Activated B cell treated with CpG ODN at 0.5 μM for 24 hours (primary cell): ENCODE measurements at regions not wholly inside any gene's neighbourhood (a gene's known extent, or its start where the extent isn't known, plus 50 kb on each side); places are given as distances from the start of the nearest gene placed in this dataset.

ENCODE experiments used
- ATAC-seq: fragments of 200-7000 bp; cut with Tn5 transposase; one replicate; pipeline ENCODE4 v1.10.0; 2021; ENCODE audit warnings: low read depth, mild to moderate bottlenecking, moderate library complexity
- CTCF ChIA-PET: fragments of 350-600 bp; sonication (Branson Sonifier 250); formaldehyde crosslinking; loops from one replicate; lab custom pipeline; 2021; ENCODE audit warnings: antibody characterized with exemption; lab: Charles Lee
- POLR2A ChIA-PET: fragments of 350-600 bp; sonication (Branson Sonifier 250); formaldehyde crosslinking; loops from one replicate; lab custom pipeline; 2021; ENCODE audit warnings: antibody characterized with exemption; lab: Charles Lee
- DNase-seq: peaks from one replicate; pipeline ENCODE4 v3.0.0; 2022
- H3K27ac Mint-ChIP-seq: one replicate; pipeline ENCODE4 v1.8.0; 2020; ENCODE audit warnings: mixed read lengths
- H3K27me3 Mint-ChIP-seq: one replicate; pipeline ENCODE4 v1.8.0; 2021; ENCODE audit warnings: mixed read lengths
- H3K36me3 Mint-ChIP-seq: one replicate; pipeline ENCODE4 v1.8.0; 2021; ENCODE audit warnings: low read depth, mixed read lengths
- H3K4me1 Mint-ChIP-seq: one replicate; pipeline ENCODE4 v1.8.0; 2021; ENCODE audit warnings: mixed read lengths
- H3K4me3 Mint-ChIP-seq: one replicate; pipeline ENCODE4 v1.8.0; 2020; ENCODE audit warnings: mild to moderate bottlenecking, mixed read lengths
- H3K9me3 Mint-ChIP-seq: one replicate; pipeline ENCODE4 v1.8.0; 2020; ENCODE audit warnings: mixed read lengths
- intact Hi-C: fragments of 100-400 bp; cut with micrococcal nuclease; formaldehyde crosslinking; loops from one replicate; pipeline ENCODE4 v1.15.1; 2024
- TF ChIP-seq, protein P1 (sequence below): fragments of 200-600 bp; IDR thresholded peaks from one replicate; pipeline ENCODE4 v1.8.0; 2022; ENCODE audit warnings: antibody characterized with exemption, mild to moderate bottlenecking

DNA sequence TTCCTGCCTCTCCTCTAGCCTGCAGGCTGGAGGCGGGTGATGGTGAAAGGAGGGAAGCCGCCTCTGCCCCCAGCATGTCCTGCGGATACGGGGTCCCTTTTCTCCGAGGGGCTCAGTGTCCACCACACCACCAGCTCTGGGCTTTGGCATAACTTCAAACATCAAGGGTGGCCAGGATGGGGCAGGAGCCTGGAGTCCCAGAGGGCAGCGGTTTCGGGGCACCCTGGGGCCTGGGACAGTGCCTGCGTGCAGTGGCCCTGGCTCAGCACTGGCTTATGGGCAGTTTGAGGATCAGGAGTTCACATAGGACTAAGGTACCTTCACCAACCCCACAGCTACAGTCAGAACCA lies 85.5 kb upstream of the GPC1 start:
- H3K9me3 Mint-ChIP-seq: no peaks in the 10 kb centered on the region
- no peak overlapping the region for H3K4me3 Mint-ChIP-seq
- DNase-seq: no peak
- intact Hi-C loops: no loop called here
- no peaks in the 10 kb centered on the region for H3K4me1 Mint-ChIP-seq
- H3K36me3 Mint-ChIP-seq: no peaks in the 10 kb centered on the region
- TF ChIP-seq, protein P1, sequence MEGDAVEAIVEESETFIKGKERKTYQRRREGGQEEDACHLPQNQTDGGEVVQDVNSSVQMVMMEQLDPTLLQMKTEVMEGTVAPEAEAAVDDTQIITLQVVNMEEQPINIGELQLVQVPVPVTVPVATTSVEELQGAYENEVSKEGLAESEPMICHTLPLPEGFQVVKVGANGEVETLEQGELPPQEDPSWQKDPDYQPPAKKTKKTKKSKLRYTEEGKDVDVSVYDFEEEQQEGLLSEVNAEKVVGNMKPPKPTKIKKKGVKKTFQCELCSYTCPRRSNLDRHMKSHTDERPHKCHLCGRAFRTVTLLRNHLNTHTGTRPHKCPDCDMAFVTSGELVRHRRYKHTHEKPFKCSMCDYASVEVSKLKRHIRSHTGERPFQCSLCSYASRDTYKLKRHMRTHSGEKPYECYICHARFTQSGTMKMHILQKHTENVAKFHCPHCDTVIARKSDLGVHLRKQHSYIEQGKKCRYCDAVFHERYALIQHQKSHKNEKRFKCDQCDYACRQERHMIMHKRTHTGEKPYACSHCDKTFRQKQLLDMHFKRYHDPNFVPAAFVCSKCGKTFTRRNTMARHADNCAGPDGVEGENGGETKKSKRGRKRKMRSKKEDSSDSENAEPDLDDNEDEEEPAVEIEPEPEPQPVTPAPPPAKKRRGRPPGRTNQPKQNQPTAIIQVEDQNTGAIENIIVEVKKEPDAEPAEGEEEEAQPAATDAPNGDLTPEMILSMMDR: no peak
- ChIA-PET POLR2A (no interaction called here), CTCF (no interaction called here)
- H3K27ac Mint-ChIP-seq: no peak overlapping the region
- no peaks in the 10 kb centered on the region for H3K27me3 Mint-ChIP-seq
- no peak for ATAC-seq

- TF ChIP-seq, protein P1: no peak
- H3K4me1 Mint-ChIP-seq: no peaks in the 10 kb centered on the region
- CTCF ChIA-PET: no interaction called here
- no peaks in the 10 kb centered on the region for H3K36me3 Mint-ChIP-seq
- H3K27ac Mint-ChIP-seq: no peak overlapping the region
- DNase-seq (no peak), ATAC-seq (no peak)
- H3K9me3 Mint-ChIP-seq: no peaks in the 10 kb centered on the region
- no peaks in the 10 kb centered on the region for H3K27me3 Mint-ChIP-seq
- intact Hi-C loops: no loop called here
- POLR2A ChIA-PET: no interaction called here
- no peak overlapping the region for H3K4me3 Mint-ChIP-seq
These were observed 84.8 kb upstream of the GPC1 start for GRCh38 chr2:240350696-240351087.

DNA sequence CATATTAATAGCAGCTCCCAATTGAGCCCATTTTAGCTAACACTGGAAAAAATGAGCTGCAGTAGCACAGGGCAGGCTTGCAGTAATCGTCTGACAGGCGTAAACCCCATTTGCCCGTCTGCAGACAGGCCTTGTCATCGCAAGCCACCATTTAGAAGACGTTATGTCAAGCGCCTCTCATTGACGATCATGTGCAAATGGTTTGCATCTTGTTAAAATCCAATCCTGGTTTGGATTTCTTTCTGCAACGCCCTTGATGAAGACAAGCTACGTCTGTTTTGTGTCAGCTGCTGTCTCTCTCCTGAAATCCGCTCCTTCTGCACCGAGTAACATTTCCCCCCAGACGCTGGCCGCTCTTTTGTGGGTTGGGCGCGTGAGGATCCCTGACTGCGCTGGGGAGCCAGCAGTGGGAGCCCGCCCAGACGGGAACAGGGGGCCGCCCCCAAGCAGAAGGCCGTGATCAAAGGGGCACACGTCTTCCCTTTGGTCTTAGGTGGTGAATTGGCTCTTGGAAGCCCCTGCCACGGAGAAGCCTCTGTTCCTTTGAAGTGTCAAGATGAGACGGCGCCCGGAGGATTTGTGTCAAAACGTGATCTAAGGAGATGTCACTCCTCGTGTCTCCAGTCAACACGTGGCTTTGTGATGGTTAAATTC lies 84.2 kb upstream of the GPC1 start:
- ChIA-PET POLR2A (no interaction called here), CTCF (no interaction called here)
- H3K9me3 Mint-ChIP-seq: no peaks in the 10 kb centered on the region
- no peaks in the 10 kb centered on the region for H3K36me3 Mint-ChIP-seq
- TF ChIP-seq, protein P1: no peak
- DNase-seq: no peak
- no peaks in the 10 kb centered on the region for H3K4me1 Mint-ChIP-seq
- intact Hi-C loops: no loop called here
- no peaks in the 10 kb centered on the region for H3K27me3 Mint-ChIP-seq
- no peak for ATAC-seq
- no peak overlapping the region for H3K4me3 Mint-ChIP-seq
- no peak overlapping the region for H3K27ac Mint-ChIP-seq

DNA sequence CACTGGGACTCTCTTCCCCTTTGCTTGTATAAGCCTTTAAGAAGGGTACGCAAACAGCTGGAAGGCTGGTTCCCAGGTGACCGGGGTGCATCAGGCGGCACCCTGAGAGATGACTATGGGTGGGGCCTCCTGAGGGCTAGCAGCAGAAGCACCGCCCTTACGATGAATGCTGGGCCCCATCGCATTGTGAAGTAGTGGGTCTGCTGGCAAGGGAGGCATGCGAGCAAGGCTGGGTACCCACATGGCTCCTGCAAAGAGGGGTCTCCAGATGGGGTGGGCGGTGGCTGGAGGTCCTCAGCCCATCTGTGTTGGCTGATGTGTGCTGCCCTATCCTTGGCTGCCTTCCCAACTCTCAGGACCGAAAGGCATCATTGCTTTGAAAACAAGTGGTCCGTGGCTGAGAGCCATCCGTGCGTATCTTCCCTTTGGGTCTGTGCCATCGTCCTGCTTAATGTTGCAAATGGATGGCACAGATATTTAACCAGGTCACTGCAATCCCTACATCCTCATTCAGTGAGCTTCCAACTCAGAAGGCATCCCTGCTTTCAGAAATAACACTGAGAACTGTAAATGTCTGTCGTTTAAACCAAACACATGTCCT lies 83.5 kb upstream of the GPC1 start:
- no peaks in the 10 kb centered on the region for H3K9me3 Mint-ChIP-seq
- H3K27me3 Mint-ChIP-seq: no peaks in the 10 kb centered on the region
- no peak for DNase-seq
- H3K4me3 Mint-ChIP-seq: no peak overlapping the region
- H3K36me3 Mint-ChIP-seq: no peaks in the 10 kb centered on the region
- TF ChIP-seq, protein P1: no peak
- H3K27ac Mint-ChIP-seq: no peak overlapping the region
- ChIA-PET CTCF (no interaction called here), POLR2A (no interaction called here)
- H3K4me1 Mint-ChIP-seq: no peaks in the 10 kb centered on the region
- intact Hi-C loops: no loop called here
- ATAC-seq: no peak

GRCh38 chr2:240353086-240353798 lies 82.2 kb upstream of the GPC1 start:
- ChIA-PET CTCF (no interaction called here), POLR2A (no interaction called here)
- H3K4me1 Mint-ChIP-seq: no peaks in the 10 kb centered on the region
- intact Hi-C loops: no loop called here
- H3K27me3 Mint-ChIP-seq: no peaks in the 10 kb centered on the region
- DNase-seq (no peak), ATAC-seq (no peak)
- H3K36me3 Mint-ChIP-seq: no peaks in the 10 kb centered on the region
- H3K4me3 Mint-ChIP-seq: no peak overlapping the region
- no peak overlapping the region for H3K27ac Mint-ChIP-seq
- no peaks in the 10 kb centered on the region for H3K9me3 Mint-ChIP-seq
- TF ChIP-seq, protein P1: no peak
